ENCODE measurements at regions not wholly inside any gene's neighbourhood (a gene's known extent, or its start where the extent isn't known, plus 50 kb on each side); places are given as distances from the start of the nearest gene placed in this dataset.

GRCh38 chr18:78637442-78638402 is 341.9 kb upstream of the SALL3 start (continued):
- no peak for TF ChIP-seq ZFP3 (CRISPR knock-in tag; IDR thresholded peaks at IDR 0.05)
- no peak for TF ChIP-seq ZNF70 (CRISPR knock-in tag; IDR thresholded peaks at IDR 0.05)
- TF ChIP-seq ZFP30 (CRISPR knock-in tag; IDR thresholded peaks at IDR 0.05): no peak
- TF ChIP-seq CREB5 (CRISPR knock-in tag; IDR thresholded peaks at IDR 0.05; ENCODE audit: low read depth): no peak
- TF ChIP-seq ZC3H10 (CRISPR knock-in tag; IDR thresholded peaks at IDR 0.05): no peak
- no peak for TF ChIP-seq ESRRG (CRISPR knock-in tag; IDR thresholded peaks at IDR 0.05)
- no peak for TF ChIP-seq CSRNP3 (CRISPR knock-in tag; IDR thresholded peaks at IDR 0.05)

- ATAC-seq: no peak
- no peak for TF ChIP-seq CREB5 (CRISPR knock-in tag; IDR thresholded peaks at IDR 0.05; ENCODE audit: low read depth)
- TF ChIP-seq ARNTL (CRISPR knock-in tag; IDR thresholded peaks at IDR 0.05; ENCODE audit: borderline replicate concordance, low read depth): no peak
- no peak for TF ChIP-seq BACH2 (CRISPR knock-in tag; IDR thresholded peaks at IDR 0.05; ENCODE audit: borderline replicate concordance)
- TF ChIP-seq PATZ1 (CRISPR knock-in tag; IDR thresholded peaks at IDR 0.05; ENCODE audit: borderline replicate concordance): no peak
- TF ChIP-seq ZFP3 (CRISPR knock-in tag; IDR thresholded peaks at IDR 0.05): no peak
These were observed 340.3 kb upstream of the SALL3 start for GRCh38 chr18:78639006-78639950.

GRCh38 chr18:78640246-78640995 is 339.2 kb upstream of the SALL3 start:
- TF ChIP-seq BACH2 (CRISPR knock-in tag; IDR thresholded peaks at IDR 0.05; ENCODE audit: borderline replicate concordance): no peak
- TF ChIP-seq PPARA (CRISPR knock-in tag; IDR thresholded peaks at IDR 0.05; ENCODE audit: borderline replicate concordance): no peak
- no peak for TF ChIP-seq CSDC2 (CRISPR knock-in tag; IDR thresholded peaks at IDR 0.05)
- no peak for TF ChIP-seq GLIS3 (CRISPR knock-in tag; IDR thresholded peaks at IDR 0.05)
- no peak for TF ChIP-seq ARNTL (CRISPR knock-in tag; IDR thresholded peaks at IDR 0.05; ENCODE audit: borderline replicate concordance, low read depth)
- no peak for TF ChIP-seq CREB5 (CRISPR knock-in tag; IDR thresholded peaks at IDR 0.05; ENCODE audit: low read depth)
- no peak for TF ChIP-seq ZFP3 (CRISPR knock-in tag; IDR thresholded peaks at IDR 0.05)
- TF ChIP-seq ZC3H10 (CRISPR knock-in tag; IDR thresholded peaks at IDR 0.05): no peak
- no peak for TF ChIP-seq ZNF565 (CRISPR knock-in tag; conservative IDR thresholded peaks at IDR 0.05; ENCODE audit: low read depth)
- TF ChIP-seq ZNF70 (CRISPR knock-in tag; IDR thresholded peaks at IDR 0.05): no peak
- ATAC-seq: no peak

GRCh38 chr18:78641689-78642231 is 337.9 kb upstream of the SALL3 start:
- TF ChIP-seq RARB (CRISPR knock-in tag; IDR thresholded peaks at IDR 0.05) (no peak), BACH2 (CRISPR knock-in tag; IDR thresholded peaks at IDR 0.05; ENCODE audit: borderline replicate concordance) (no peak), CSDC2 (CRISPR knock-in tag; IDR thresholded peaks at IDR 0.05) (no peak), PATZ1 (CRISPR knock-in tag; IDR thresholded peaks at IDR 0.05; ENCODE audit: borderline replicate concordance) (no peak), ZFP30 (CRISPR knock-in tag; IDR thresholded peaks at IDR 0.05) (no peak), ZNF70 (CRISPR knock-in tag; IDR thresholded peaks at IDR 0.05) (no peak), TOX (CRISPR knock-in tag; IDR thresholded peaks at IDR 0.05; ENCODE audit: borderline replicate concordance) (no peak)

More at GRCh38 chr18:78641689-78642231, 337.9 kb upstream of the SALL3 start:
- ATAC-seq: no peak
